Activated CD8-positive, alpha-beta memory T cell treated with anti-CD3 and anti-CD28 coated beads, Interleukin-2, amount 50 U/mL, for 24 hours (primary cell): ENCODE measurements at regions not wholly inside any gene's neighbourhood (a gene's known extent, or its start where the extent isn't known, plus 50 kb on each side); places are given as distances from the start of the nearest gene placed in this dataset.

ENCODE experiments used
- DNase-seq: peaks from one replicate; pipeline ENCODE4 v3.0.0-alpha.2; 2020; ENCODE audit errors: extremely low read depth

DNA sequence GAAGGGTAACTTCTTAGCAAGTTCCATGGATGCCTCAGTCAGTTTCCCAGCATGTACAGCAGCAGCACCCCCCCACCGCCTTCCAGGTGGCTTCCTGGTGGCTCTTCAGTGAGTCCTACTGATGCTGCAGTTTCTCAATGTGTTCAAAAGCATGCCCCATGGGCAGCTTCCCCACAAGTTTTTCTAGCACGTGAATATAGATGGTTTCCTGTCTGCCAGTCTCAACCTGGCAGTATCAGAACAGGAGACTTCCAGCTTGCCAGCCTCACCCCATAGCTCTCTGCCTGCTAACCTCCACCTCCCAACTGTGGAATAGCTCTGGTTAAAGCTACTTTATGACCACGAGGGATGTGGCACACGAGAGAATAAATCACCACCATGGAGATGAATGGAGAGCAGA is 188.3 kb upstream of the SLCO3A1 start:
- DNase-seq: no peak

- DNase-seq: no peak
These were observed 185.1 kb upstream of the SLCO3A1 start for GRCh38 chr15:91668370-91668769.

GRCh38 chr15:91670108-91670507 is 183.4 kb upstream of the SLCO3A1 start:
- no peak for DNase-seq

DNA sequence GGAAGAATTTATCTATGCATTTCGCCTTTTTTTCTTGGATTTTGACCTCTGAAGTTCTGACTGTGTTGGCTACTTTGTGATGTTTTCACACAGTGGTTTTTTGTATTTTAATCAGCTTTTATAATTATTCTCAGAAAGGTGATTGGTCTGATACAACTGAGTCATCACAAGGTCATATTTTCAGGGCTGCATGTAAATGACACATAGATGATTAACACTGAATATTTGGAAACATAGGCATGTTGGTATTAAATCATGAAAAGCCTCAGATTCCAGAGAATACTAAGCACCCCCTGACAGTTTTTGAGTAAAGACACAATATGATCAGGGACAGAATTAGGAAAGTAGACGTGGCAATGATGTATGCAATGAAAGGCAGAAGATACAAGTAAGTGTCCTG is 175.5 kb upstream of the SLCO3A1 start:
- no peak for DNase-seq

GRCh38 chr15:91679447-91679846 is 174.1 kb upstream of the SLCO3A1 start:
- DNase-seq: no peak

DNA sequence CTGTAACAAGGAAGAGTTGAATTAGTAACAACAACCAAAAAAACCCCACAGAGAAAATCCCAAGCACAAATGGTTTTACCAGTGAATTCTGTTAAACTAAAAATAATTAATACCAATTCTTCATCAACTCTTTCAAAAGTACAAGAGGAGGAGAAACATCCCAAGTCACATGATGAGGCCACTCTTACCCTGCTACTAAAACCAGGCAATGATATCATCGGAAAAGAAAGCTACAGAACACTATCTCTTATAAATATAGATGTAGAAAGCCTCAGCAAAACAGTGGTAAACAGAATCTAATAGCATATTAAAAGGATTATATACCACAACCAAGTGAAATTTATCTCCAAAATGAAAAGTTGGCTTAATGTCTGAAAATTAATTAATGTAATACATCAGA is 168.1 kb upstream of the SLCO3A1 start:
- no peak for DNase-seq

- DNase-seq: no peak
These were observed 164.7 kb upstream of the SLCO3A1 start for GRCh38 chr15:91688811-91689210.

DNA sequence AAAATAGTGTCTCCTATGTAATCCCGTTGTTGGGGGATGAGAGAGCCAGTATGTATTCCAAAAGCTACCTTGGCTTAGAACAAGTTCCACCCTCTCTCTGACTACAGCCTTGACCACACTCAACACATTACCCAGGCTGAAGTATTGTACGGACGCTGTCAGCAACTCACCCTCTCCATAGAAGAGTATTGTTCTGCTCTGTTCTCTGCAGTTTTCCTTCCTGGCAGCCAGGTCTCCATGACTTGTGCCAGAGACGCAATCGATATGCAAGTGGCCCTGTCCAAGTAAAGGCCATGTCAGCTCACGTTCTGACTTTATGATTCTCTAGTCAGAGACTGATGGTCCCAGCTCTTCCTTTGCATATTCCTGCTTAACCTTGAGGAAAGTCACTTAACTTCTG is 164.1 kb upstream of the SLCO3A1 start:
- no peak for DNase-seq

DNA sequence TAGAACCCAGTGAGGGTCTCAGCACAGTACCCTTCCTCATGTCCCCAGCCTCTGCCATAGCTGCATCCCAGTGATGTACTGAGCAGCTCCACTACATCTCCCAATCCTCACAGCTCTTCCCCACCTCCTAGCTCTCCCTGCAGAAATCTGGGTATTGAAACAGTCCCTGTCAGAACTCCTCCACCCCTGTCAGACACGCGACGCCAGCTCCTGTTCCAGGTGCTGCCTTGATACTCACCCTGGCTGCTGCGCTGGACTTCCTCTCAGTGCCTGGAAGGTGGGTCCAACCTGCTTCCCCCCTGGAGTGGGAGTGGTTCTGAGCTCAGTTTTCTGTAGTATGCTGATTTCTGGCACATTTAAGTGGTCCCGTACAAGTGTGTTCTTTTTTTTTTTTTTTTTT is 160.9 kb upstream of the SLCO3A1 start:
- DNase-seq: no peak

- no peak for DNase-seq
These were observed 159.2 kb upstream of the SLCO3A1 start for GRCh38 chr15:91694131-91694830.

GRCh38 chr15:91694831-91695210 is 158.7 kb upstream of the SLCO3A1 start:
- DNase-seq: no peak

- no peak for DNase-seq
These were observed 157.7 kb upstream of the SLCO3A1 start for GRCh38 chr15:91695799-91696198.

DNA sequence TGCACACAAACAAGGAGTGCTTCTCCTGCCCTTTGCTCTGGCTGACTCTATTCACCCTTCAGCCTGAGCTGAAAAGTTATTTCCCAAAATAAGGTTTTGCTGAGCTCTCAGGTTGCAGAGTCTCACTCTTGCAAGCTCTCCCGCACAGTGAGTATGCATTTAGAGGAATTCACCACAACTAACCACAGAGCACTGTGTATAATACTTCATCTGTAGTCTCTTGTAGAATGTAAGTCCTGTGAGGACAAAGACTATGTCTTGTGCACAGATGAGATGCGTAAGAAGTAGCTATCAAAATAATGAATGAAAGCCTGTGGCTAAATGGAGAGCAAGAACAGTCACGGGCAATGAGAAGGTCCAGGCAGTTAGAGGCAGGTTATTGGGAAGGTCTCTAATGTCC is 156.5 kb upstream of the SLCO3A1 start:
- DNase-seq: no peak

- DNase-seq: no peak
These were observed 155.3 kb upstream of the SLCO3A1 start for GRCh38 chr15:91698241-91698640.

- no peak for DNase-seq
These were observed 153.8 kb upstream of the SLCO3A1 start for GRCh38 chr15:91699741-91700140.

DNA sequence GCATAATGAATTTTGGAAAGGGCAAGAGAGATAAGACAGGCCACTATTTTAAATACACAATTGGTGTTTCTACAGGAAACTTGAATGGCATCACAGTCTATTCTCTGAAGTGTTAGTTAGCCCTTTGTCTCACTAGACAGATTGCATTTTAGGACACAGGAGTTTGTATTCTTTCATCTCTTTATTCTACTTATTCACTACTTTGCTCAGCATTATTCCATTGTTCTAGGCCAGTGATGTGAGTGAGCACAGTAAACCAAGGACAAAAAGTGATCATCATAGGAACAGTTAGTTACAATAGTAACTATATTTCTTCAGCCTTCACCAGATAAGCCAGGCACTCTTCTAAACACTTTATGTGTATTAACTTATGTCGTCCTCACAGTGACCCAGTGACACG is 150.2 kb upstream of the SLCO3A1 start:
- DNase-seq: no peak

- DNase-seq: no peak
These were observed 149.2 kb upstream of the SLCO3A1 start for GRCh38 chr15:91704343-91704742.

DNA sequence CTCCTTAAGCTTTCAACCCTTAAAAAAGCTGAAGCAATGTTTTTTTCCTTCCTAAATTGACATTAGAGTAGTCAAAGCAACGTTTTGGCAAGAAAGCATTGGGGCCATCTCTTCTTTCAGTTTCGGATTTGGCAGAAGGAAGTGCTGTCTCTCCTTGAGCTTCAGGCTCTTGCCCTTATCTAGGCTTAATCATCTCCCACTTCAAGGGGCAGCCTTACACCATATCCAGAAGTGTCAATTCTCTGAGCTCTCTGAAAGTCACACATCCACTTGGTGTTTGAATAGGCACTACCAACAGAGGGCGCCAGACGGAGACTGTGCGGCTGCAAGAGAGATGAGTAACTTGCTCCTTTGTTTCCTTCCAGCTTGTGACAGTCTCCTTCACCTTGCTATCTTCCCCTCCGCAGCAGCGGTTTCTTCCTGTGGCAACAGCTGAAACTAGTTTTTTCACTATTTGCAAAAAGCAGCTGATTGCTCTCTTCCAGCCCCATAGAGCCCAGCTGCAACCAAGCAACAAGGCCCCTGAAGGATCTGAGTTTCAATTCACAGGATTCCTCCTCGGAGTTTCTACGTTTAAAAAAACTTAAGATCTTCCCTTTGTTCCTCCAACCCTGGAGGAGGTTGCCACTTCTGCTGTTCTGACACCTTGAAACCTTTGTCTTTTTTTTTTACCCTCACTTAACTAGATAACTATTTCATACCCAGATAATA is 147.0 kb upstream of the SLCO3A1 start:
- DNase-seq: peak; percentile 82

GRCh38 chr15:91710080-91710698 is 143.3 kb upstream of the SLCO3A1 start:
- no peak for DNase-seq

DNA sequence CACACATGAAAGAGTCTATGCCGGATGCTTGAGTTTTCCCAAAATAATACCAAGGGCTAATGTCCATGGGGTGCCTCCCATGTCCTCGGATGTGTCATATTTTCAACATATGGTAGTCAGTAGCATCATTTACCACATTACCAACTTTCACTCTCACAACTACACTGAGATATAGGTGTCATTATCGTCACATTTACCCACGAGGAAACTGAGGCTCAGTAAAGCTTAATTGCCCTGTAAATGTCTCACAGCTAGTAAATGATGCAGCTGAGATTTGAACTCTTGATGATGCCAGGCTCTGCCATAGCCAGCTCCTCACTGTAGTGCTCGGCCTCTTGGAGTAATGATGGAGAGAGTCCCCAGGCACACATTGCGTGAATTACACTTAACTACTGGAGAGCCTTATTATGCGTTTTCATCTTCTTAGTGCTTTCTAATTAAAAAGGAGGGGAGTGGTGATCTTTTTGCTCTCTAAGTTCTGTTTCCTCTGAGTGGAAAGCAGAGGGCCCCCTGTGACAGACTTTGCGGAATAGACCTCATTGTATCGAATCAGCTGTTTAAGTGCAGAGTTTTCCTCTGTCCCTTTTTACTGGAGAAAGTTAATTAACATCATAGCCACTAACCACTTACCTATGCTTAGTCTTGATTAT is 142.0 kb upstream of the SLCO3A1 start:
- no peak for DNase-seq

DNA sequence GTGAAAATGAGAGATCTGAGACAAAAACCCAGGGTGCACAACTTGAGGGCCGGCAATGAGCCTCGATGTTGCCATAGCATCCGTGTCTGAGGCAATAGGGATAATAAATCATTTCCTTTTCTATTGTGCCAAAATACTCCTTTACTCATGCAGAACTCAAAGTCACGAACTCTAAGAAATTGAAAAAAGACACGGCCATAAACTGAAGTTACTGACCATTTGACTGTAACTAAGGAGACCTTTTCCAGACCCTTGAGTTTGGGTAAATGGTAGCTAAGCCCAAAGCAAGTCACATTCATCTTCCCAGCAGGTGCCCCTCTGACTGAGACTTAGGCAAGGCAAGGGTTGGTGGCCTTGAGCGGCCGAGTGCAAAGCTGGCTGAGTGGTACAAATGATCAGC is 141.2 kb upstream of the SLCO3A1 start:
- no peak for DNase-seq

DNA sequence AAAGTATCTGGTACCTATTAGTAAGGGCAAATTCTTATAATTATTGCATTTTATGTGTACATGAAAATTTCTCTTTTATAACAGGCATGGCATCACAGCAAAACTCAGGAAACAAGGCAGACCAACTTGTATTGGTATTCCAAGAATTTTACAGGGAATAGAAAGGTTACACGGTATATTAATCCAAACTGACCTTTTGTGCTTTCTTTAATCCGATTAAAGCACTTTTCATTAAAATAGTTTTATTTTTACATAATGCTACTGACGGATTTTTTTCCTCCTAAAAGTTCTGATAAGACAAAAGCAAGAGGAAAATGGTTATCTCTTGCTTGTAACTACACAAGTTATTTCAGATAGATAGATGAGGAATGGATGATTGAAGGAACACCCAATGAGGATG is 137.0 kb upstream of the SLCO3A1 start:
- DNase-seq: no peak

- DNase-seq: no peak
These were observed 135.7 kb upstream of the SLCO3A1 start for GRCh38 chr15:91717811-91718210.
